ENCODE measurements at regions not wholly inside any gene's neighbourhood (a gene's known extent, or its start where the extent isn't known, plus 50 kb on each side); places are given as distances from the start of the nearest gene placed in this dataset.

DNA sequence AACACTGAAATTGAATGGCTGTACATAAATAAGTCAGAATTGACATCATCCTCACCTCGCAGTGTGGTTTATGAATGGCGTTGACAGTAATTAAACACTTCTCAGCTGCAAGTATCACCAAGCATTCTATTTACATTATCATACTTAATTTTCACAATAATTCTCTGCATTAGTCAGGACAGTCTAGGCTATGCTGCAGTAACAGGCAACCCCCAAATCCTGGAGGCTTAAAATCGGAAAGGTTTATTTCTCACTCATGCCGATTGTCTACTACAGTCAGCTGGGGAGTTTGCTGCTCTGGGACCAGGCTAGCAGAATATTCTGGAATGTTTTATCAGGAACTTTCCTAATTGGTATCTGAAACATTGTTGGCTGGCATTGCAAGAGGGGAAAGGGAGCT lies 493.2 kb upstream of the ERCC4 start:
- no peak for TF ChIP-seq EP300 (IDR thresholded peaks at IDR 0.05; ENCODE audit: borderline replicate concordance in 1 of 2, low read depth in 1 of 2, low read length in 1 of 2)
- TF ChIP-seq TAF1 (IDR thresholded peaks at IDR 0.05; ENCODE audit: borderline replicate concordance, low read depth, low read length), result no peak
- TF ChIP-seq, protein P1, sequence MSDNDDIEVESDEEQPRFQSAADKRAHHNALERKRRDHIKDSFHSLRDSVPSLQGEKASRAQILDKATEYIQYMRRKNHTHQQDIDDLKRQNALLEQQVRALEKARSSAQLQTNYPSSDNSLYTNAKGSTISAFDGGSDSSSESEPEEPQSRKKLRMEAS (IDR thresholded peaks at IDR 0.05; ENCODE audit: low read depth), result no peak
- TF ChIP-seq SIN3A (IDR thresholded peaks at IDR 0.05; ENCODE audit: borderline replicate concordance, low read depth, low read length), result no peak
- TF ChIP-seq, protein P2, sequence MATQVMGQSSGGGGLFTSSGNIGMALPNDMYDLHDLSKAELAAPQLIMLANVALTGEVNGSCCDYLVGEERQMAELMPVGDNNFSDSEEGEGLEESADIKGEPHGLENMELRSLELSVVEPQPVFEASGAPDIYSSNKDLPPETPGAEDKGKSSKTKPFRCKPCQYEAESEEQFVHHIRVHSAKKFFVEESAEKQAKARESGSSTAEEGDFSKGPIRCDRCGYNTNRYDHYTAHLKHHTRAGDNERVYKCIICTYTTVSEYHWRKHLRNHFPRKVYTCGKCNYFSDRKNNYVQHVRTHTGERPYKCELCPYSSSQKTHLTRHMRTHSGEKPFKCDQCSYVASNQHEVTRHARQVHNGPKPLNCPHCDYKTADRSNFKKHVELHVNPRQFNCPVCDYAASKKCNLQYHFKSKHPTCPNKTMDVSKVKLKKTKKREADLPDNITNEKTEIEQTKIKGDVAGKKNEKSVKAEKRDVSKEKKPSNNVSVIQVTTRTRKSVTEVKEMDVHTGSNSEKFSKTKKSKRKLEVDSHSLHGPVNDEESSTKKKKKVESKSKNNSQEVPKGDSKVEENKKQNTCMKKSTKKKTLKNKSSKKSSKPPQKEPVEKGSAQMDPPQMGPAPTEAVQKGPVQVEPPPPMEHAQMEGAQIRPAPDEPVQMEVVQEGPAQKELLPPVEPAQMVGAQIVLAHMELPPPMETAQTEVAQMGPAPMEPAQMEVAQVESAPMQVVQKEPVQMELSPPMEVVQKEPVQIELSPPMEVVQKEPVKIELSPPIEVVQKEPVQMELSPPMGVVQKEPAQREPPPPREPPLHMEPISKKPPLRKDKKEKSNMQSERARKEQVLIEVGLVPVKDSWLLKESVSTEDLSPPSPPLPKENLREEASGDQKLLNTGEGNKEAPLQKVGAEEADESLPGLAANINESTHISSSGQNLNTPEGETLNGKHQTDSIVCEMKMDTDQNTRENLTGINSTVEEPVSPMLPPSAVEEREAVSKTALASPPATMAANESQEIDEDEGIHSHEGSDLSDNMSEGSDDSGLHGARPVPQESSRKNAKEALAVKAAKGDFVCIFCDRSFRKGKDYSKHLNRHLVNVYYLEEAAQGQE (IDR thresholded peaks at IDR 0.05; ENCODE audit: low read depth, low read length), result no peak
- TF ChIP-seq, protein P3, sequence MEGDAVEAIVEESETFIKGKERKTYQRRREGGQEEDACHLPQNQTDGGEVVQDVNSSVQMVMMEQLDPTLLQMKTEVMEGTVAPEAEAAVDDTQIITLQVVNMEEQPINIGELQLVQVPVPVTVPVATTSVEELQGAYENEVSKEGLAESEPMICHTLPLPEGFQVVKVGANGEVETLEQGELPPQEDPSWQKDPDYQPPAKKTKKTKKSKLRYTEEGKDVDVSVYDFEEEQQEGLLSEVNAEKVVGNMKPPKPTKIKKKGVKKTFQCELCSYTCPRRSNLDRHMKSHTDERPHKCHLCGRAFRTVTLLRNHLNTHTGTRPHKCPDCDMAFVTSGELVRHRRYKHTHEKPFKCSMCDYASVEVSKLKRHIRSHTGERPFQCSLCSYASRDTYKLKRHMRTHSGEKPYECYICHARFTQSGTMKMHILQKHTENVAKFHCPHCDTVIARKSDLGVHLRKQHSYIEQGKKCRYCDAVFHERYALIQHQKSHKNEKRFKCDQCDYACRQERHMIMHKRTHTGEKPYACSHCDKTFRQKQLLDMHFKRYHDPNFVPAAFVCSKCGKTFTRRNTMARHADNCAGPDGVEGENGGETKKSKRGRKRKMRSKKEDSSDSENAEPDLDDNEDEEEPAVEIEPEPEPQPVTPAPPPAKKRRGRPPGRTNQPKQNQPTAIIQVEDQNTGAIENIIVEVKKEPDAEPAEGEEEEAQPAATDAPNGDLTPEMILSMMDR (IDR thresholded peaks at IDR 0.05), result no peak
- no peak for TF ChIP-seq CHD2 (IDR thresholded peaks at IDR 0.05; ENCODE audit: low read length, partially characterized antibody)
- TF ChIP-seq, protein P4, sequence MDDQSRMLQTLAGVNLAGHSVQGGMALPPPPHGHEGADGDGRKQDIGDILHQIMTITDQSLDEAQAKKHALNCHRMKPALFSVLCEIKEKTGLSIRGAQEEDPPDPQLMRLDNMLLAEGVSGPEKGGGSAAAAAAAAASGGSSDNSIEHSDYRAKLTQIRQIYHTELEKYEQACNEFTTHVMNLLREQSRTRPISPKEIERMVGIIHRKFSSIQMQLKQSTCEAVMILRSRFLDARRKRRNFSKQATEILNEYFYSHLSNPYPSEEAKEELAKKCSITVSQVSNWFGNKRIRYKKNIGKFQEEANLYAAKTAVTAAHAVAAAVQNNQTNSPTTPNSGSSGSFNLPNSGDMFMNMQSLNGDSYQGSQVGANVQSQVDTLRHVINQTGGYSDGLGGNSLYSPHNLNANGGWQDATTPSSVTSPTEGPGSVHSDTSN (IDR thresholded peaks at IDR 0.05), result no peak
- no peak for TF ChIP-seq SMC3 (IDR thresholded peaks at IDR 0.05; ENCODE audit: low read depth, low read length)
- TF ChIP-seq, protein P5, sequence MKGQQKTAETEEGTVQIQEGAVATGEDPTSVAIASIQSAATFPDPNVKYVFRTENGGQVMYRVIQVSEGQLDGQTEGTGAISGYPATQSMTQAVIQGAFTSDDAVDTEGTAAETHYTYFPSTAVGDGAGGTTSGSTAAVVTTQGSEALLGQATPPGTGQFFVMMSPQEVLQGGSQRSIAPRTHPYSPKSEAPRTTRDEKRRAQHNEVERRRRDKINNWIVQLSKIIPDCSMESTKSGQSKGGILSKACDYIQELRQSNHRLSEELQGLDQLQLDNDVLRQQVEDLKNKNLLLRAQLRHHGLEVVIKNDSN (IDR thresholded peaks at IDR 0.05; ENCODE audit: borderline replicate concordance, low read depth), result no peak
- TF ChIP-seq POLR2AphosphoS5 (IDR thresholded peaks at IDR 0.05; ENCODE audit: low read depth, low read length), result no peak
- TF ChIP-seq FOXM1 (IDR thresholded peaks at IDR 0.05; ENCODE audit: low read depth), result no peak

All from SK-N-SH (cell line).